Central memory CD8-positive, alpha-beta T cell (primary cell): ENCODE measurements at regions not wholly inside any gene's neighbourhood (a gene's known extent, or its start where the extent isn't known, plus 50 kb on each side); places are given as distances from the start of the nearest gene placed in this dataset.

Experiments
- ATAC-seq: fragments of 150-1000 bp; cut with Tn5 transposase; replicated peaks from 2 replicates; pipeline ENCODE4 v1.10.0; 2022; ENCODE audit warnings: mild to moderate bottlenecking, moderate FRiP score, moderate number of reproducible peaks; ENCODE audit not compliant: poor library complexity, severe bottlenecking; ENCODE audit errors: extremely low read depth
- DNase-seq, 2 donors: peaks; one replicate each; pipeline ENCODE4 v3.0.0; 2021; ENCODE audit warnings: low spot score in 2 of 2
- H3K27ac Mint-ChIP-seq: one replicate; pipeline ENCODE4 v1.8.0; 2022; ENCODE audit warnings: low read depth, mild to moderate bottlenecking, moderate library complexity, mixed read lengths
- H3K27me3 Mint-ChIP-seq: one replicate; pipeline ENCODE4 v1.8.0; 2022; ENCODE audit warnings: mixed read lengths
- H3K36me3 Mint-ChIP-seq: one replicate; pipeline ENCODE4 v1.8.0; 2022; ENCODE audit warnings: mild to moderate bottlenecking, moderate library complexity, mixed read lengths; ENCODE audit not compliant: insufficient read depth
- H3K4me1 Mint-ChIP-seq: one replicate; pipeline ENCODE4 v1.8.0; 2022; ENCODE audit warnings: mixed read lengths
- H3K4me3 Mint-ChIP-seq: one replicate; pipeline ENCODE4 v1.8.0; 2022; ENCODE audit warnings: mild to moderate bottlenecking, moderate library complexity, mixed read lengths
- H3K9me3 Mint-ChIP-seq: one replicate; pipeline ENCODE4 v1.8.0; 2022; ENCODE audit warnings: mixed read lengths

GRCh38 chr3:34175636-34176176 is 377.3 kb downstream of the PDCD6IP start:
- no peak for DNase-seq
- no peak overlapping the region for H3K27ac Mint-ChIP-seq
- no peaks in the 10 kb centered on the region for H3K9me3 Mint-ChIP-seq

GRCh38 chr3:34176723-34177122 is 378.3 kb downstream of the PDCD6IP start:
- peaks cover 2% of the 10 kb centered on the region for H3K36me3 Mint-ChIP-seq
- H3K27me3 Mint-ChIP-seq, result peaks cover 54% of the 10 kb centered on the region
- no peak overlapping the region for H3K4me3 Mint-ChIP-seq
- no peaks in the 10 kb centered on the region for H3K4me1 Mint-ChIP-seq
- DNase-seq (no peak), ATAC-seq (no peak)
- H3K27ac Mint-ChIP-seq, result no peak overlapping the region
- H3K9me3 Mint-ChIP-seq, result no peaks in the 10 kb centered on the region

More at GRCh38 chr3:34175636-34176176, 377.3 kb downstream of the PDCD6IP start:
- Mint-ChIP-seq H3K4me3 (no peak overlapping the region), H3K4me1 (no peaks in the 10 kb centered on the region), H3K27me3 (peaks cover 56% of the 10 kb centered on the region), H3K36me3 (peaks cover 2% of the 10 kb centered on the region)
- ATAC-seq, result no peak

- ATAC-seq (no peak), DNase-seq (no peak)
- H3K4me1 Mint-ChIP-seq, result no peaks in the 10 kb centered on the region
- no peak overlapping the region for H3K27ac Mint-ChIP-seq
- H3K27me3 Mint-ChIP-seq, result peaks cover 38% of the 10 kb centered on the region
- H3K9me3 Mint-ChIP-seq, result no peaks in the 10 kb centered on the region
- H3K4me3 Mint-ChIP-seq, result no peak overlapping the region
- peaks cover 2% of the 10 kb centered on the region for H3K36me3 Mint-ChIP-seq
Measured at GRCh38 chr3:34178415-34178814, 380.0 kb downstream of the PDCD6IP start.

- Mint-ChIP-seq H3K4me3 (no peak overlapping the region), H3K4me1 (peaks cover 5% of the 10 kb centered on the region), H3K36me3 (peaks cover 2% of the 10 kb centered on the region), H3K9me3 (no peaks in the 10 kb centered on the region), H3K27ac (no peak overlapping the region), H3K27me3 (peaks cover 38% of the 10 kb centered on the region)
- ATAC-seq (no peak), DNase-seq (no peak)
Measured at GRCh38 chr3:34179716-34180115, 381.3 kb downstream of the PDCD6IP start.

GRCh38 chr3:34180532-34180931 is 382.1 kb downstream of the PDCD6IP start:
- H3K9me3 Mint-ChIP-seq, result no peaks in the 10 kb centered on the region
- peaks cover 2% of the 10 kb centered on the region for H3K36me3 Mint-ChIP-seq
- H3K27me3 Mint-ChIP-seq, result peaks cover 34% of the 10 kb centered on the region
- no peak overlapping the region for H3K27ac Mint-ChIP-seq
- no peak for ATAC-seq
- no peak for DNase-seq
- no peak overlapping the region for H3K4me3 Mint-ChIP-seq
- peaks cover 5% of the 10 kb centered on the region for H3K4me1 Mint-ChIP-seq

GRCh38 chr3:34183114-34183513 is 384.7 kb downstream of the PDCD6IP start:
- no peaks in the 10 kb centered on the region for H3K9me3 Mint-ChIP-seq
- H3K27me3 Mint-ChIP-seq, result peaks cover 29% of the 10 kb centered on the region
- H3K4me1 Mint-ChIP-seq, result peaks cover 5% of the 10 kb centered on the region
- no peak overlapping the region for H3K4me3 Mint-ChIP-seq
- no peak overlapping the region for H3K27ac Mint-ChIP-seq
- DNase-seq (no peak), ATAC-seq (no peak)
- peaks cover 2% of the 10 kb centered on the region for H3K36me3 Mint-ChIP-seq

GRCh38 chr3:34183611-34184340 is 385.3 kb downstream of the PDCD6IP start:
- H3K9me3 Mint-ChIP-seq, result no peaks in the 10 kb centered on the region
- H3K27me3 Mint-ChIP-seq, result peaks cover 23% of the 10 kb centered on the region
- H3K4me3 Mint-ChIP-seq, result no peak overlapping the region
- no peak for ATAC-seq
- no peak overlapping the region for H3K27ac Mint-ChIP-seq
- DNase-seq, result no peak
- H3K4me1 Mint-ChIP-seq, result peaks cover 5% of the 10 kb centered on the region
- H3K36me3 Mint-ChIP-seq, result peaks cover 2% of the 10 kb centered on the region

- Mint-ChIP-seq H3K4me1 (peaks cover 5% of the 10 kb centered on the region), H3K4me3 (no peak overlapping the region), H3K9me3 (no peaks in the 10 kb centered on the region), H3K27ac (no peak overlapping the region), H3K36me3 (no peaks in the 10 kb centered on the region), H3K27me3 (peaks cover 26% of the 10 kb centered on the region)
- ATAC-seq (no peak), DNase-seq (no peak)
Measured at GRCh38 chr3:34185301-34185700, 386.9 kb downstream of the PDCD6IP start.

- no peak overlapping the region for H3K27ac Mint-ChIP-seq
- H3K27me3 Mint-ChIP-seq, result peaks cover 18% of the 10 kb centered on the region
- H3K4me3 Mint-ChIP-seq, result no peak overlapping the region
- H3K9me3 Mint-ChIP-seq, result no peaks in the 10 kb centered on the region
- H3K36me3 Mint-ChIP-seq, result no peaks in the 10 kb centered on the region
- ATAC-seq (no peak), DNase-seq (no peak)
- H3K4me1 Mint-ChIP-seq, result peaks cover 4% of the 10 kb centered on the region
Measured at GRCh38 chr3:34189133-34189532, 390.7 kb downstream of the PDCD6IP start.

- ATAC-seq (no peak), DNase-seq (no peak)
- Mint-ChIP-seq H3K27me3 (no peaks in the 10 kb centered on the region), H3K9me3 (no peaks in the 10 kb centered on the region), H3K4me3 (no peak overlapping the region), H3K36me3 (no peaks in the 10 kb centered on the region), H3K4me1 (peaks cover 5% of the 10 kb centered on the region), H3K27ac (no peak overlapping the region)
Measured at GRCh38 chr3:34196914-34197313, 398.5 kb downstream of the PDCD6IP start.

- H3K4me3 Mint-ChIP-seq, result no peak overlapping the region
- no peak overlapping the region for H3K27ac Mint-ChIP-seq
Measured at GRCh38 chr3:34198309-34198708, 399.9 kb downstream of the PDCD6IP start.

GRCh38 chr3:34200576-34200975 is 402.1 kb downstream of the PDCD6IP start:
- Mint-ChIP-seq H3K4me1 (peaks cover 5% of the 10 kb centered on the region), H3K36me3 (no peaks in the 10 kb centered on the region), H3K27ac (peak overlapping the region; percentile 17), H3K4me3 (no peak overlapping the region), H3K27me3 (peaks cover 6% of the 10 kb centered on the region), H3K9me3 (no peaks in the 10 kb centered on the region)
- DNase-seq (no peak), ATAC-seq (peak; percentile 67)

More at GRCh38 chr3:34198309-34198708, 399.9 kb downstream of the PDCD6IP start:
- Mint-ChIP-seq H3K9me3 (no peaks in the 10 kb centered on the region), H3K4me1 (peaks cover 5% of the 10 kb centered on the region), H3K27me3 (peaks cover under 1% of the 10 kb centered on the region), H3K36me3 (no peaks in the 10 kb centered on the region)
- DNase-seq, result no peak
- ATAC-seq, result no peak

- no peak for DNase-seq
- Mint-ChIP-seq H3K9me3 (no peaks in the 10 kb centered on the region), H3K27ac (no peak overlapping the region), H3K4me1 (peaks cover 5% of the 10 kb centered on the region), H3K27me3 (peaks cover 6% of the 10 kb centered on the region), H3K4me3 (no peak overlapping the region), H3K36me3 (no peaks in the 10 kb centered on the region)
- ATAC-seq, result no peak
Measured at GRCh38 chr3:34202975-34203374, 404.5 kb downstream of the PDCD6IP start.
